PFSK-1 (cell line): ENCODE measurements at regions not wholly inside any gene's neighbourhood (a gene's known extent, or its start where the extent isn't known, plus 50 kb on each side); places are given as distances from the start of the nearest gene placed in this dataset.

Experiments
- FOXP2 ChIP-seq: optimal IDR thresholded peaks from 2 replicates; pipeline ENCODE3; 2011; ENCODE audit warnings: borderline replicate concordance, control low read depth, inconsistent platforms; ENCODE audit not compliant: insufficient read depth; ENCODE audit errors: extremely low read length, extremely low read depth
- POLR2AphosphoS5 ChIP-seq: IDR thresholded peaks from 2 replicates; pipeline ENCODE4 v1.6.1; 2012; ENCODE audit warnings: low read depth, mild to moderate bottlenecking, control low read depth, low read length, moderate library complexity
- REST ChIP-seq, 2 experiments: IDR thresholded peaks; 2 replicates each; pipeline versions ENCODE4 v1.6.1 to v1.8.0; 2011 to 2012; ENCODE audit warnings: low read depth in 2 of 2, low read length in 2 of 2, control low read depth in 1 of 2, inconsistent platforms in 1 of 2, mild to moderate bottlenecking in 1 of 2, moderate library complexity in 1 of 2; ENCODE audit not compliant: insufficient read depth in 1 of 2
- SIN3A ChIP-seq: IDR thresholded peaks from 2 replicates; pipeline ENCODE4 v1.6.1; 2012; ENCODE audit warnings: mild to moderate bottlenecking, low read length, moderate library complexity, borderline replicate concordance; ENCODE audit not compliant: insufficient read depth
- TAF1 ChIP-seq: IDR thresholded peaks from 2 replicates; pipeline ENCODE4 v1.6.1; 2012; ENCODE audit warnings: low read length, control low read depth, borderline replicate concordance; ENCODE audit not compliant: insufficient read depth

- TF ChIP-seq REST (IDR thresholded peaks at IDR 0.05; ENCODE audit: insufficient read depth in 1 of 2, low read depth in 2 of 2, low read length in 2 of 2) (no peak), FOXP2 (no peak), POLR2AphosphoS5 (no peak), TAF1 (no peak), SIN3A (no peak)
Measured at GRCh38 chr20:63082939-63083735, 76.4 kb upstream of the BHLHE23 start.

GRCh38 chr20:63082308-63082938 lies 75.7 kb upstream of the BHLHE23 start:
- TF ChIP-seq REST (IDR thresholded peaks at IDR 0.05; ENCODE audit: insufficient read depth in 1 of 2, low read depth in 2 of 2, low read length in 2 of 2) (peak; percentile 94 to 96), SIN3A (no peak), TAF1 (no peak)

- TF ChIP-seq FOXP2: no peak
- no peak for TF ChIP-seq REST (IDR thresholded peaks at IDR 0.05; ENCODE audit: insufficient read depth in 1 of 2, low read depth in 2 of 2, low read length in 2 of 2)
- TF ChIP-seq SIN3A: no peak
- TF ChIP-seq TAF1: no peak
- no peak for TF ChIP-seq POLR2AphosphoS5
Measured at GRCh38 chr20:63081831-63082230, 75.1 kb upstream of the BHLHE23 start.

GRCh38 chr20:63081351-63081750 lies 74.6 kb upstream of the BHLHE23 start:
- TF ChIP-seq POLR2AphosphoS5 (no peak), SIN3A (no peak), FOXP2 (no peak), REST (IDR thresholded peaks at IDR 0.05; ENCODE audit: insufficient read depth in 1 of 2, low read depth in 2 of 2, low read length in 2 of 2) (no peak), TAF1 (no peak)
